Ovary (tissue), 3 donors: ENCODE measurements at regions not wholly inside any gene's neighbourhood (a gene's known extent, or its start where the extent isn't known, plus 50 kb on each side); places are given as distances from the start of the nearest gene placed in this dataset.

Experiments used
- CTCF ChIP-seq, 3 donors: fragments of 450-650 bp in 2 of 3; fragments of 200-600 bp in 1 of 3; IDR thresholded peaks; one replicate each; pipeline versions ENCODE4 v1.5.1 to v1.8.0; 2016 to 2022; ENCODE audit warnings: antibody characterized with exemption in 3 of 3, mild to moderate bottlenecking in 1 of 3
- EP300 ChIP-seq: sonication (generic); formaldehyde crosslinking; IDR thresholded peaks from one replicate; pipeline ENCODE4 v1.6.1; 2017; ENCODE audit warnings: antibody characterized with exemption
- POLR2A ChIP-seq: fragments of 450-650 bp; IDR thresholded peaks from one replicate; pipeline ENCODE4 v1.6.1; 2017; ENCODE audit warnings: antibody characterized with exemption, mild to moderate bottlenecking, moderate library complexity
- donor health status: DM: no; HTN: no; CAD: no.

GRCh38 chr20:11727708-11728107 lies 190.0 kb upstream of the BTBD3 start:
- no peak for TF ChIP-seq CTCF (IDR thresholded peaks at IDR 0.05)
- no peak for TF ChIP-seq POLR2A
- no peak for TF ChIP-seq EP300
